Hematopoietic multipotent progenitor cell treated with erythropoietin and hydrocortisone succinate and interleukin-3 and kit ligand, for 17 days (in vitro differentiated cells): ENCODE measurements at regions not wholly inside any gene's neighbourhood (a gene's known extent, or its start where the extent isn't known, plus 50 kb on each side); places are given as distances from the start of the nearest gene placed in this dataset.
"Not testable (repeated sequence)": the region's sequence is repeated elsewhere in the genome, so short reads cannot be mapped to it uniquely, and the experiment has no call there.

Experiments used
- DNase-seq: peaks from one replicate; pipeline ENCODE4 v3.0.0-alpha.2; 2015; ENCODE audit warnings: low spot score

DNA sequence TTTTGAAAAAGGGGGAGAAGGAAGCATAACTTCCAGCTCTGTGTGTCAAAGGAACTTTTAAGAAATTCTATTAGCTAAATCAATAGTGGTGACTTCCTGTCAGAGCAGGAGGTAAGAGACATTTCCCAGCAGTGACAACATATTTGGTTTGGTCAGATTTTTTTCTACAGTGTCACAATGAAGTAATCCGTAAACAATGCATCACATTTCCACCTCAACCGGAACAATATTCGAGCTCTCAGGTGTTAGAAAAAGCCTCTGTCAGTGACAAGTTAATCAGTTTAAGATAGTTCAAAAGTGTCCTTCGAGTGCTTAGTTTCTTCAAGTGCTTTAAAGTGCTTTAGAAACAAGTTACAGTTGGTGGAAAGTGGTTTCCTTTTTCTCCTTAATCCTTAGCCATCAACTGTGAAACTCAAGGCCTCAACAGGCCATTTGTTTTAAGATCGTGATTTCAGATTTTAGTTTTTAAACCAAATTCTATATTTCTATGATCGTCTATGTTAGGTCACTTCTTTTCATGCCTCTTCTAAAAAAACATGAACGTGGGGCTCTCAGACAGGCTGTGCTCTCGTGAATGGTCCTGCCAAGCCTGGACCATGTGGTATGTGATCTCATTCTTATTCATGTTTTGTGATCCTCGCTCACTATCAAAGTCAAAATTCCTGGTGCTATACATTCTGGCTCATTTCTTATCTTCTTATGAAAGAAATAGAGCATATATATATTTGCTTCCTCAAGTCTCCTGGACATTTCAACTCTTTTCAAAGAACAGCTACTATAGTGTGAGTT lies 181.9 kb upstream of the HMHB1 start:
- no peak for DNase-seq

DNA sequence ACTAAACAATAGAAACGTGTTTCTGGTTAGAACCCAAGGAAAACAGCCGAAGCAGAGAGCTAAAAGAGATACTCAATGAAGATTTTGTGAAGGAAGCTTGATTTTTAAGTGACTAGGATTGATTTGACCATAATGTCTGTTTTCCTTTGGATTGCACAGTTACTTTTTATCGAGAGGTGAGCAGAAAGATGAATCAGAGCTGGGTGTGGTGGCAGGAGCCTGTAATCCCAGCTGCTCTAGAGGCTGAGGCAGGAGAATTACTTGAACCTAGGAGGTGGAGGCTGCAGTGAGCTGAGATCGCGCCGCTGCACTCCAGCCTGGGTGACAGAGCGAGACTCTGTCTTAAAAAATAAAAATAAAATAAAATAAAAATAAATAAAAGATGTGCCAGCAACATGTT lies 186.9 kb upstream of the HMHB1 start:
- DNase-seq = not testable (repeated sequence)

DNA sequence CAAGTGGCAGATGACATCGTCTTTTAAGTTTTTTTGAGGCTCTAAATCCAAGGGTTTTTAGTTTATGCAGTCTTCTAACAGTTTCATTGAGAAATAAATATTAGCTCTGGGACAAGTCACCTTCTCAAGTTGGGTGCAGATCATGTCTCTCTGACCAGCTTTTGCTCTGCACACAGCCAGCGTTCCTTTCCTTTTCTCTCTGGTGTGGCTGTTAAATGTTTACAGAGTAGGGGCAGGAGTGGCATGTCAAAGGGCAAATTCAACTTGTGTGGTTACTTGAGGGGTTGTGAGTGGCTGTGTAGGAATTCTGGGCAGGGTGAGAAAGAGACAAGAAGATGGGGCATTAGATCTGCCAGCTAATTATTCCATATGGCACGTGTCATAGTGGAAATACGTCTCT lies 187.5 kb upstream of the HMHB1 start:
- DNase-seq = no peak

DNA sequence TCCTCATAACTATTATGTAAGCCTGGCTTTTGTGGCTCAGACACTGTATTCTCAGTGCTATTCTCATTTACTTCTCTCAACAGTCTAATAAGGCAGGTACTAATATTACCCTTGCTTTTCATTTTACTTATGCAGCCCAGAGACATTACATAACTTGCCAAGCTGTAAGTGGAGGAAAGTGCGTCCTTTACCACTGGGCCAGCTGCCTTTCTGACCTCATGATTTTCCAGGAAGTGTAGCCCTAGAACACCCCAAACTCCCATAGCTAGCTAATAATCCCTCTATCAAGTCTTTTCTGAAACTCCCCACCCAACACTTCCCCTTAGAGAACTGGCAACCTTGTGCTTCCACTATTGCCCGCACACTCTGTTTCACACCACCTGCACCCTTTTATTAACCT lies 192.9 kb upstream of the HMHB1 start:
- DNase-seq = no peak

DNA sequence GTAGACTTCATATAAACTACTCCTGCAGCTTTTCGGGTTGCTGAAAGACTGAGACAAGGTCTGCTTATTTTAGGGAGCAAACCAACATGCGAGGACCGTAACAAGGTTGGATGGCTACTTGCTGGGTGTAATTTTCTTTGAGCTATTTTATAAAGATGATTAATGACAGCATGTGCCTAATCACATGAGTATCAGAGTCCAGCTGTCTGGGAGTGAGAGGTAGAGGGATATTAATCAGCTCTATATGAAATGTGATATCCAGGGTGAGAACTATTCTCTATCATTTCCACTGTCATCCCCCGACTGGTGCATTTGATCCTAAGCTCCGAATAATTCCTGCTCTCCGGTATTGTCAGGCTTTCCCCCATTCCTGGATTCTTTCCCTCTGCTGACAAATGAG lies 193.8 kb upstream of the HMHB1 start:
- DNase-seq = no peak

DNA sequence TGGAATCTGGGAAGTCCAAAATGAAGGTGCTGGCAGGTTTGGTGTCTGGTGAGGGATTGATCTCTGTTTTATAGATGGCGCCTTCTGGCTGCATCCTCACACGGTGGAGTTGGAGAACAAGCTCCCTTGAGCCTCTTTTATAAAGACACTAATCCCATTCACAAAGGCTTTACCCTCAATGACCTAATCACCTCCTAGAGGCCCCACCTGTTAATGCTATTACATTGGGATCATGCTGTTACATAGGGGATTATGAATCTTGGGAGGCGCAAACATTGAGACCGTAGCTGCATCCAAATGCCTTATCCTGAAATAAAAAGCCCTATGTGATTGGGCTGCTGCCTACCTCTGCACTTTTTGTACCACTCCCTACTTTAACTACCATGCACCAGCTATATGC lies 197.1 kb upstream of the HMHB1 start:
- no peak for DNase-seq

DNA sequence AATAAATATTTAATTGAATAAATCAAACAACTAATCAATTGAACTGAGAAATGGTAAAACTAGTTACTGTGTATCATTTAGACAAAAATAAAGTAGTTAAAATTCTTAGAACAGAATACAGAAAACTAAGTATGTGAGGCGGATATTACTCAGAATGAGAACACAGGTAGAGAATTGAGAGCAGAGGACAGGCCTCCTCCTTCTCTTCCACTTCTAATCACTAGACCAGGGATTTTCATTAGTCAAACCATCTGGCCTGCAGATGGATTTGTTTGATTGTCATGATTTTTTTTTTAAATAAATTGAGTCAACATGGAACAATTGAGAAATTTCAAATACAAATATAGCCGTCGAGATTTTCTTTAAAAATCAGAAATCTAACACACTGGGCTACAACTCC lies 198.6 kb upstream of the HMHB1 start:
- DNase-seq = no peak

DNA sequence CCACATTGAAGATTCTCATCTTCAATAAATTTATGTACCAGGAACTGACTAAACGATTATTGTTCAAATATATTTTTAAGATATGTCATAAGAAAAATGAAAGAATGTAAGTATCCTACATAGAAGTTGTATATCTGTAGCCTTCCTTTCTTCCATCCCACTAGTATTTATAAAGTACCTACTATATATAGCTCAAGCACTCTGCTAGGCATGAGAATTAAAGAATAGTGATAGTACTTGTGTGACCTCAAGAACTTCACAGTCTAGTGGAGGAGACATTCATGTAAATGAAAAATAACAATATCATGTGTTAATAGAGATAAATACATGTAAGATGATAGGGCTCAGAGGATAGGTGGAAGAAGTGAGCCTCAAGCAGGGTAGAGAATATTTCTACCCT lies 201.0 kb upstream of the HMHB1 start:
- no peak for DNase-seq

DNA sequence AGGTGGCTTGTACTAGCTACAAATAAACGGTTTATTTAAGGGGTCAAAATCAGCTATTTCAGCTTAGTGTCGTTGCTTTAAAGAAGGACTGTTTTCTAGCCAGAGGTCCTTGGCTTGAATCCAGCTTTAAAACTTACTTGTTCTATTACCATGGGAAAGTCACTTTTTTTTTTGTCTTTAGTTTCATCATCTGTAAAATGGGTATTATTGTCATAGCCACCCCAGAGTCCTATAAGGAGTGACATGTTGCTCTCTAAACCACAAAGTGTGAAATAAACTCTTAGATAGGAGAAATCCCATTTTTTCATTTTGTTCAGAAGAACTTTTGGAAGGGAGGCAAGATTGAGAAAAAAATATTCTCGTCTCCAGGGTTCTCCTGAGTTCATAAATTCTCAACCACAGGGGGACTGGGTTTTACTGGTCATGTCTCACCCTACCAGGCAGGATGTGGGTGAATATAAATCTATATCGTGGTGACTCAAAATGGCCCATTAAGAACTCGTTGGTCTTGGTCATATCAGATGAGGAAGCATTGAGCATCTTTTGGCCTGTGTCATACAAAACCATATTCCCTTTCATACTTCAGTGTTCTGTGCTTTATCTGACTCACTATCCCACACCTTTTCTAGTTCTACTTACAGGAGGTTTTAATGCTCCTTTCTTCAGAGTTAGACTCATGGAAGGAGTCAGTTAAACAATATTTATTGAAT lies 202.7 kb upstream of the NR3C1 start:
- DNase-seq = no peak

DNA sequence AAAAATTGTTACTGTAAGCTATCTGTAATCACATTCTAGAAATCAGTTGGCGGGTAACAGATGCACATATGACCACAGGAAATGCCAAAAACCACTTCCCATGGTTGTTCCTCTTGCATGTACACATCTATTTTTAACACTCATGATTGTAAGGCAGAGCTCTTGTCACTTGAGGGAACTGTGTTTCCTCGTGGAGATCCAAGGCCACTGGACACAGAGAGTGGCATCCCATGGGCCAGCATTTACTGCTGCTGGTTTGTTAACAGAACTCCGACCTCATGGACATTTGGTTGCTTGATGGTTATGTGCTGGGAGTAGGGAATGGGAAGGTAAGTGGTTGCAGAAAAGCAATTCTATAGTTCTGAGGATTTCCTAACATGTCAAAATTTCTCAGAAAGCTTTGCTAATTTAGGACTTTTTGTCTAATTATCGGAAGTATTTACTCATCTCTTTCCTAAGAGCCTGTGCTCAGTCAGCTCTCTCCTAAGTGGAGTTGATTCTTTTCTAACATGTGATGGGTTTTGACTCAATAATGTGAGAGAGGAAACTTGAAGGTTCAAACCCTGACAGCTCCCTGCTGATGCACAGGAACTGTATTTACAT lies 202.0 kb upstream of the NR3C1 start:
- no peak for DNase-seq

DNA sequence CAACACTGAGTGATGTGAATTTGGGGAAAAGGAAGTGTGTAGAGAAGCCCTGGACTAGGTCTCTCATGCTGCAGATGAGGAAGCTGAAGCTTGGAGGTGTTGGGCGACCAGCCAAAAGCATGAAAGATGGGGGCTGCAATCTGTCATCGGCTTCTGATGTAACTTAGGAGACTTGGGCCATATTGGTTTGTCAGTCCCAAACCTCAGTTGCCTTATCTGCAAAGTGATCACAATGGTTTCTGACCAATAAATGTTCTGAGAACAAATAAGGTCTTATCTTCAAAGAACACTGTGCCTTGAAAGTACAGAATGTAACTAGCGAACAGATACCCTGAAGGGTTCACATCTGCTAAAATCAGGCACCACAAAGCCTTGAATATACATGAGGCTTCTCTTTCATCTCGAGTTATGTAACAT lies 198.4 kb upstream of the NR3C1 start:
- no peak for DNase-seq

DNA sequence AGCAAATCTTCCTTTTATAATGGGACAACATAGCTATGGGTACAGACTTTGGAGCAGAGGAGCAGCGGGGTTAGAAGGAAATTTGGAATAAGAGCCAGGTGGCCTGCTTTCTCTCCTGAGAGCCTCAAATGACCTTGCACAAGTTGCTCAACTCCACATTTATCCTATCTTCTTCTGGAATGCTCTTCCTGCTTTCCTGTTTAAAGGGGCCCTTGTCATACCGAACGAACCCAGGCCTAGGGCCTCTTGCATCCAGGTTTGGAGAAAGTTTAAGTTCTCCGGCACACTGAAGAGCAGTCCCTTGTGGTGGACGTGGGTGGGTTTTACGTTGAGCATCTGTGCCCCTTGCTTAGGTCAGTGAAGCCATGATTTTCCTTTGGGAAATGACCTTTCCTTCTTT lies 197.9 kb upstream of the NR3C1 start:
- DNase-seq = no peak

DNA sequence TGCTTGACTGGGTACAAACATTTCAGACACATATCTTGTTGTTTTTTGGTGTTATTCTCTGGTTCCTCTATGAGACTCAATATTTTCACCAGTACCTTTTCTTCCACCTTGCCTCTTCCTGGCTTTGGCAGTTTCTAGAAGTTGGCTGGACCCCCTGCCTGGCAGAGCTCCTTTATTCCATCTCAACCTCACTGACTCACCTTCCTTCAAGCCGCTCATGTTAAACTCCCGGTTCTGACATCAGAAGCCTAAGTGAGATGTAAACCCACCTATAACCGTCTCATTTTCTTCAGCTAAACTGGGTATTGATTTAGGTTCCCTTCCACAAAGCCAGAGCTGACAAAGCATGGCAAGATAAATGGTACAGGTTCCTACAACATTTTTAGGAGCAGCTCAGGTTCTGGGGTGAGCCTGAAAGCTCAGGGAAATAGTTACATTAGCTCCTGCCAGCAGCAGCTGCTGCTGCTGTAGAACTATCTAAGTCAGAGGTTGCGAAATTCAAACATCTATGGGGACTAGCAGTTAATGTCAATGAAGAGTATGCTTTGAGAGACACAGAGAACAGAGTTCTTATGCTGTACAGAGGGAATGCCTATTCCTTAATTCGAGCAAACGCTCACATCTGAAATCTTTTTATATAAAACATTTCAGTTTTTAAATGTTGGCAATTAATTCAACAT lies 197.1 kb upstream of the NR3C1 start:
- DNase-seq = no peak

DNA sequence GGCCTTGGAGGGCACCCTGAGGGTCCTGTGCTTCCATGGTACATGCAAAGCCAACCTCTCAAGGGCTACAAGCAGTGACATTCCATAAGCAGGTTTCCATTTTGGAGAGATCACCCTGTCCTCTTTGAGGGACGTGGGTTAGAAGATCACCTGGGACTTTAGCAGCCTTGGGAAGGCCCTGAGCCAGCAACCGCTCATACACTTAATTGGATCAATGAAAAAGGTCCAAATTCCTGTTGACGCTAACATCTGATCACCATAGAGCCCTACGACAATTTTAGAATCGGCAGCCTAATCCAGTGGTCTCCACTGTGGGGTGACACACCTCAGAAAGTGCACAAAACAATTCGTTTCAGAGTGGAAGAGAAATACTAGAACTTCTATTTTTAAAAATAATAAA lies 196.0 kb upstream of the NR3C1 start:
- no peak for DNase-seq

DNA sequence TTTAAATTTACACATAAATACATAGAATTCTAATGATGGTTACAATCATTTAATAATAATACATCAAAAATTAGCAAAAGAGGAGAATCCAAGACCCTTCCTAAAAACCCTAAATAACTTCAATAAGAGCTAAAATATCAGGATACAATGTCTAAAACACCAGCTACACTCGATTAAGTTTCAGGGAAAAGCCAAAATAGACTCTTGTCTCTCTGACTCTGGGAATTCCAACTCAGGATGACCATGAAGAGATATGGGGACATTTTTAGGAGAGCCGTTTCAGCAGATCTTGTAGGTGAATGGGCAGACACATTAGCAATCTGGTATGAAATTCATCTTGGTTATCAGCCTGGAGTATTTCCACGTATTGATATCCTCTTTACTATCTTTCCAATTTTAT lies 193.3 kb upstream of the NR3C1 start:
- DNase-seq = no peak

DNA sequence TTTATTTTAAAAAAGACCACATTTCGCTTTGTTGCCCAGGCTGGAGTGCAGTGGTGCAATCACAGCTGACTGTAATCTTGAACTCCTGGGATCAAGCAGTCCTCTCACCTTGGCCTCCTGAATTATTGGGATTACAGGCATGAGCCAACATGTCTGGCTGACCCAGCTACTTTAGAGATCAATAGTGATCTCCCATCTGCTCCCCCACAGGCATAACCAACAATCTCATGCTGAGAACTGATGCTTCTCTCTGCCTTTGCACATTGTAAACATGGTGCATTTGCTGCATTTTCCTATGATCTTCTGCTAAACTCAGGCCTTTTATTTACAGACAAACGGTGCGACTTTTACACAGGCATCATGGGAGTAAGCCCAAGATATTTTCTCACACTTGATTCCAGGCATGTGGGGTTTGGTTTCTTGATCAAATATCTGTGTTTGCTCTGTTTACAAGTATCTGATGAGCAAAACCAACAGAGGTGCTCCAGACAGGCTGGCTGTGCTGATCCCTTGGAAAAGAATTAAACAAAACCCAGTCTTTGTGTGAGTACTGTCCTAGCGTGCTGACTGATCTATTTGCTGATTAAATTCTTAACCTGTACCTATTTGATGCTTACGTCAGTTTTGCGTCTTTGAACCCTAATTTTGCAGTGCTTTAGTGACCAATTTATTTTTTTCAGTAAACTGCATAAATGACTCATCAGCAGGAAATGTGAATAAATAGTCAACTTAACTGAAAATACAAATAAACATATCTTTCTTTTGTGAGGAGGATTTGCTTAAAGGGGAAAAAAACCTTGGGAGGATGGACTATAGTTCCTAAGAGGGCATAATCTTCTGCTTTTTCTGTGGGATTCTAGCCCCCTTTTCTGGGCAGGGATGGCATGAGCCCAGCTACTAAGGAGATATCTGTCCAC lies 191.7 kb upstream of the NR3C1 start:
- no peak for DNase-seq

DNA sequence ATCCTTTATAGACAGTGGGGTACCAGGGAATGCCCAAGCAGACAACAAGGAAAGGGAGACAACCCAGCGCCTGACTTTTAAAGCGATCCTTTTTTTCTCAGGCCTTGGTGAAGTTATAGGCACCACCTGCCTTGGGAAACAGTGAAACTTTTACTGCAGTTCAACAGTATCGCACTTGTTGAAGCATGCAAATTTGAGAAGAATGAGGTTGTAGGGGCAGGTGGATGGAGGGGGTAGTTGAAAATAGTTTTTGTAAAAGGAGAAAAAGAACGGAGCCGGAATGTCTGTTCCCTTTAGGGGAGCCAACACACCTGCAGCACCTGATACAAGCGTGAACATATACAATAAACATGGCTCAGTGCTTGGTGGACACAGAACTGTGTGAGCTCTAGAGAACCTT lies 190.2 kb upstream of the NR3C1 start:
- DNase-seq = no peak

DNA sequence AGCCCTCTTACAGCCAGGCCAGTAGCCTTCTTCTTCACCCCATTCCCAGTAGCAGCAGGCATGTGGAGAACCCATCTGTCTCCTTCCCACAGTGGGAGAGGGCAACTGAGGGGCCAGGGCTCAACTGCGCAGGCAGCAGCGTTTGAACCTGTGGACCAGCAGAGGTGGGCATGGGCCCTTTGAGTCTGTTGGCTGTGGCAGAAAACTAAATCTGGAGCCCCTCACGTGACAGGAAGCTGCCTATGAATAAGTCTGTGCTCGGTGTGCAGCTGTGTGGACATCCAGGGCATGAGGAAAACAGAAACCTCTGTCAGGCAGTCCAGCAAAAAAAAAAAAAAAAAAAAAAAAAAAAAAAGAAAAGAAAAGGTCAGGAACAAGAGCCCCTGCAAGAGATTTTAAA lies 189.2 kb upstream of the NR3C1 start:
- no peak for DNase-seq

DNA sequence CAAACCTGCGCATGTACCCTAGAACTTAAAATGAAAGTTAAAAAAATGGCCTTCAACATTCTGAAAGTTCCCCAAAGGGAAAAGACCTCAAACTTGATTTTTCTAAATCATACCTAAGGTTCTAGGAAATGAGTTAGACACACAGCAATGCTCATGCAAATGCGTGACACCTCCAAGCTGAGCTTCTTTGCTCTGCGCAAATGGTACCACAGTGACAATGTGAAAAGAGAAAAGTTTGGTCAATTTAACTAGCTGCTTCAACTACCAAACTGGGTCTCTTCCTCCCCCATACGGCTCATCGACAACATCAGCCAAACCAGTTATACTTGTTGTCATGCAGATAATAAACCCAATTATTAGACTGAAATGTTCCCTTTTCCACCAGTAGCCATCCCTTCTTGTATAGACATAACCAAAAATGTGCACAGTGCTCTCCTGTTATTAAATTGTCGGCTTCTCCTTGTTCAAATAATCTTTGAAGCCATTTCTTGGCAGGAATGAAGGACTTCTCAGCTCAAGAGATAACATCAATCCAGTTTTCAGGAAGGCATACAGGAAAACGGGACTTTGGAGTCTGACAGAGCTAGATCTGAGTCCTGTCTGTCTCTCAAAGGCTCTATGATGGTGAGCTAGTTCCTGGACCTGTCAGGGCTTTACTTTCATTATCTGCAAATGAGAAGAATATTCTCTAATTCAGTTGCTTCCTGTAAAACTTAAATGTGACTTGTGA lies 185.6 kb upstream of the NR3C1 start:
- DNase-seq = no peak

DNA sequence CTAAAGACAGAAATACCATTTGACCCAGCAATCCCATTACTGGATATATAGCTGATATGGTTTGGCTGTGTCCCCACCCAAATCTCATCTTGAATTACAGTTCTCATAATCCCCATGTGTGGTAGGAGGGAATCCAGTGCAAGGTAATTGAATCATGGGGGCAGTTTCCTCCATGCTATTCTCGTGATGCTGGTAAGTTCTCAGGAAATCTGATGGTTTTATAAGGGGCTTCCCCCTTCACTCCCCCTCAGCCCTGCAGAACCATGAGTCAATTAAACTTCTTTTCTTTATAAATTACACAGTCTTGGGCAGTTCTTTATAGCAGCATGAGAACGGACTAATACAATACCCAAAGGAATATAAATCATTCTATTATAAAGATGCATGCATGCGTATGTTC lies 184.6 kb upstream of the NR3C1 start:
- DNase-seq = not testable (repeated sequence)

DNA sequence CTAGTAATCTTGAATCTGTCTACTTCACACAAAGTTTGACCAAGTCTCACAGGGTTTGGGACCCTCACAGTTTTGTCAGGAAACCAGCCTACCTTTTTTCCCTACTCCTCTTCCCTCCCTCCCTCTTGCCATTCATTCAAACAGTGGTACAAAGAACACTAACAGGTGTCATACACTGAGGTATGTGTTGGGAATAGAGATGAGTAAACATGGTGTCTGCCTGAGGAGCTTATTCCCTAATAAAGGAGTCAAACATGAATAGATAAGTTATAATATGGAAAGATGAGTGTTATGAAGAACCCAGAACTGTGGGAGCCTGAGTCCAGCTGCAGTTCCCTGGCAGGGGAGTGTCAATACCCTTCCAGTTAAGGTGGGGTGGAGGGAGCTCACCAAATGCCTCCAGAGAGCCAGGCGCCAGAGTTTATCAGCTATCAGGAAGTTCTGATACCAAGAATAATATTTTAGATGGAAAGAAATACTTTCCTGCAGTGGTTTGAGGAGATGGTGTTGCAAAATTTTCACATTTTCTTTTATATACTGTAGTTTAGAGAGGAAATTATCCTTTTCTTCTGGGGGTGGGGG lies 183.4 kb upstream of the NR3C1 start:
- DNase-seq = no peak
